NCI-H82 treated with DMSO at 0.1 percent for 48 hours (cell line): ENCODE measurements at regions not wholly inside any gene's neighbourhood (a gene's known extent, or its start where the extent isn't known, plus 50 kb on each side); places are given as distances from the start of the nearest gene placed in this dataset.
"Not testable (repeated sequence)": the region's sequence is repeated elsewhere in the genome, so short reads cannot be mapped to it uniquely, and the experiment has no call there.

ENCODE experiments used
- DNase-seq: peaks from one replicate; lab custom pipeline; 2025; ENCODE audit not compliant: unreplicated experiment; lab: John Stamatoyannopoulos, UW

DNA sequence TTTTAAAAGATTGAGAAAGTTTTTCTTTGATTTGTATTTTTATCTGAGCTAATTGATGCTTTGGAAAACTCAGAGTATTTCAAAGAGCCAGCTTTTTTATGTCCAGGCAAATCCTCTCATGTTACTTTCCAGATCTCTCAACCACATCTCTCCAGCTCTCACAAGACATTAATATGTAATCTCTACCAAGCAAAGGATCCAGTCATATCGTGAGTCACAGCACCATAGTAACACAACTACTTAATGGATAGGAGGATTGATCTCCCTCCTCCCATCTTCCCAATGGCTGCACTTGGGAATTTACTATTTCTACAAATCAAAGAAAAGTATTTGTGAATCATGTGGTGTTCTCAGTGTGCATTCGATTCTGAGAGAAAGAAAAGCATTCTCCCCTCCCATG is 63.3 kb downstream of the POU4F1 start:
- DNase-seq, result no peak

DNA sequence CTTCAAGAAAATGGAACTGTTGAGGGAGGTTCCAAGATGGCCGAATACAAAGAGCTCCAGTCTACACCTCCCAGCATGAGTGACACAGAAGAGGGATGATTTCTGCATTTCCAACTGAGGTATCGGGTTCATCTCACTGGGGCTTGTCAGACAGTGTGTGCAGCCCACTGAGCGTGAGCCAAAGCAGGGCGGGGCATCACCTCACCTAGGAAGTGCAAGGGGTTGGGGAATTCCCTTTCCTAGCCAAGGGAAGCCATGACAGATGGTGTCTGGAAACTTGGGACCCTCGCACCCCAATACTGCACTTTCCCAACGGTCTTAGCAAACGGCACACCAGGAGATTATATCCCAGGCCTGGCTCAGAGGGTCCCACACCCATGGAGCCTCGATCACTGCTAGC is 77.3 kb downstream of the POU4F1 start:
- not testable (repeated sequence) for DNase-seq

DNA sequence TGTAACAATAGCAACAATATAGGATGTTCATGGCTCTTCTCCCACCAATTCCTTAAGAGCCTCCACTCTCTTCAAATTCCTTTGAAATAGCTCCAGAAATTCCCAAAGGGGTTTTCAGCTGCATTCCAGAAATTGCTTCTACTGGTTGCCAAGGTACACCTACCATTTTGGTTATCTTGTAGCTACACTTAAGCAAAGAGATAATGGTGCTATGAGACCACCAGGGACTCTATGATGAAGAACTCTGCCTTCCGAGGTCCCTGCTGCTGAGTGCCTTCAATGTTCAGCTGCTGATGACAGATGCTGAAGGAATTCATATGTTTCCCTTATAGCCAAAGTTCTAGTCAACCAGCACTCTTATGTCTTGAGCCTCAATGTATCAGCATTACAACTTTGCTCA is 78.4 kb downstream of the POU4F1 start:
- DNase-seq, result no peak

DNA sequence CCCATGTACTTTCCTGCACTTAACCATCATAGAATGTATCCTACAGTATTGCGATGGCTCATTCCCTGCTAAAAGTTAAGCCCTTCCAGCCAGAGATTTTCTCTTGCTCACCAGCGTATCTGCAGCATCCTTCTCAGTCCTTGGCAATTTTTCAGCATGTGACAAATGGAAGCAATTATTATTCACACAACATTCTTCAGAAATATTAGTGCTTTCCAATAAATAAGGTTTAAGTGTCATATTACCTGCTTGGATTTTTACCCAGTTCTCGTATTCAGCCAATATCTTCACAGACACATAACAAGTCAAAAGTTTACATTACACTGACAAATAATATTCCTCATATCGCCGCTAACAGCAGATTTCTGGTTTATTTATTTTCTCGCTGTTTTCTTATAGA is 82.3 kb downstream of the POU4F1 start:
- no peak for DNase-seq

DNA sequence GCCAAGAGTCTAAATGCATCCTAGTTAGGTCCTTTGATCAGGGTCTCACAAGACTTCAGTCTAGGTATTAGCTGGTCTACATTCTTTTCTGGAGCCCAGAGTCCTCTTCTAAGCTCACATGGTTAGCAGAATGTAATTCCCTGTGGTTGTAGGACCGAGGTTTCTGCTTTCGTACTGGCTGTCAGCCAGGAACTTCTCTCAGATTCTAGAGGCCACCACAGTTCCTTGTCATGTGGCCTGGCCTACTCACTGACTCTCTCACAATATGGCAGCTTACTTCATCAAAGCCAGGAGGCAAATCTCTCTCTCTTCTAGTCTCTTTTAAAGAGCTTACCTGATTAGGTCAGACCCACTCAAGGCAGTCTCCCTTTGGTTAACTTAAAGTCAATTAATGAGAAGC is 82.9 kb downstream of the POU4F1 start:
- DNase-seq, result no peak

DNA sequence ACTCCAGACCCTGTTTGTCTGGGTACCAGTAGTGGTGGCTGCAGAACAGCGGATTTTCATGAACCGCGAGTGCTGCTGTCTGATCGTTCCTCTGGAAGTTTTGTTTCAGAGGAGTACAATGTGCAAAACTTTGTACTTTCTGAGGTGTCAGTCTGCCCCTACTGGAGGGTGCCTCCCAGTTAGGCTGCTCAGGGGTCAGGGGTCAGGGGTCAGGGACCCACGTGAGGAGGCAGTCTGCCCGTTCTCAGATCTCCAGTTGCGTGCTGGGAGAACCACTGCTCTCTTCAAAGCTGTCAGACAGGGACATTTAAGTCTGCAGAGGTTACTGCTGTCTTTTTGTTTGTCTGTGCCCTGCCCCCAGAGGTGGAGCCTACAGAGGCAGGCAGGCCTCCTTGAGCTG is 84.9 kb downstream of the POU4F1 start:
- DNase-seq, result not testable (repeated sequence)

DNA sequence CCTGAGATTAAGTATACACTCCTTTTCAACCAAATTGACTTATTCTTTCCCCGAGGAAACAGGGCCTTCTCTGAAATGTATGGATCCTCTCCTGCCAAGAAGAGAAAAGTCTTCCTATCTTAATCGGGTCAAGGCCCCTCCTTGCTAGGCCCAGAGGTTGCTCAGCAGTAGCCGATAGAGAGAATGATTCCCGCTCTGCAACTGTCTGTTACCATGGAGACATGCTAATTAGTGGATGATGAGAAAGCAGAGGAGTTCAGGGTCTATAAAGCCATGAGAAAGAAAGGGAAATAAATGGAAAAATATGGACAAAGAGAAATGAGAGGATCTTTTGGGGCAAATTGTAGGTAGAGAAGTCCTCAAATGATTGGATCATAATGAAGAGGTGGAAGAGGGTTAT is 103.5 kb downstream of the POU4F1 start:
- no peak for DNase-seq

DNA sequence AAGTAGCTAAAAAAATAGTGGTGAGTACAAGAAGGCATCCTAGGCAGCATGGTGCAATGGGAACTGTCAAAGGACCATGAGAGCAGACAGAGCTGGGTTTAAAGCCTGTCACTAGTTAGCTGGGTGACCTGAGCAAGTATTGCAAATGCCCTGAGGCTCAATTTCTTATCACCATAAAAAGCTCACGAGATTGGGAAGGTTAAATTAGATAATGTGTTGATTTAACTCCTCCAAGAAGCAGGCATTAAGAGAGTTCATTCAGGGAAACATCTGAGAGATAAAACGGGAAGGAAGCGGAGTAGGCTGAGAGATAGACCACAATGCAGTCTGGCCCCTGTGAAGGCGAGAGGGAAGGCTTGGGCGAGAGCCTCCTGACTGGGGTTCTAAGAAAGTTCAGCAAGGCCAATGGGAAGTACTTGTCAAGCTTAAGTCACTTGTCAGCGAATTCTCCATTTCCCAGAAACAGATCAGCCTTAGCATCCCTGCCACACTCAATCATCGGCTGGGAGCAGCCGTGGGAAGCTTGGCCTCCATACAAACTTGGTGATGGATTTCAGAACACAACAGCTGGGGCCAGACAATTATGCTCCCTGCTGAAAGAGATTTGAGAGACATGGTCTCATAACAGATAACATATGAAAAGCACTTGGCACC is 105.5 kb downstream of the POU4F1 start:
- no peak for DNase-seq

DNA sequence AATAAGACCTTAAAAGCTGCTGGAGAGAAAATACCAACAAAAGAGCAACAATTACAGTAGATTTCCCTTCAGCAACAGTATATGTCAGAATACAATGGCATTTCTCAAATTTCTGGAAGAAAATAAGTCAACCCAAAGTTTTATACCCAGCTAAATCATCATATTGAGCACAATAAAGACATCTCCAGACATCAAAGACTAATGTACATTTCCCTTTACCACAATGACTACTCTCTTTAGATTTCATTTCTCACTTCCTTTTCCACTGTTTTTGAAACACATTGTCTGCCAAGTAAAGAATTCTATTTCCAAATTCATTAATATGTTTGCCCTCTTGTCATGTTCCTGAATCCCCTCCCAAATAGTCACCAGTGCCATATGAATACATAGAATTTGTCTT is 111.4 kb downstream of the POU4F1 start:
- no peak for DNase-seq

DNA sequence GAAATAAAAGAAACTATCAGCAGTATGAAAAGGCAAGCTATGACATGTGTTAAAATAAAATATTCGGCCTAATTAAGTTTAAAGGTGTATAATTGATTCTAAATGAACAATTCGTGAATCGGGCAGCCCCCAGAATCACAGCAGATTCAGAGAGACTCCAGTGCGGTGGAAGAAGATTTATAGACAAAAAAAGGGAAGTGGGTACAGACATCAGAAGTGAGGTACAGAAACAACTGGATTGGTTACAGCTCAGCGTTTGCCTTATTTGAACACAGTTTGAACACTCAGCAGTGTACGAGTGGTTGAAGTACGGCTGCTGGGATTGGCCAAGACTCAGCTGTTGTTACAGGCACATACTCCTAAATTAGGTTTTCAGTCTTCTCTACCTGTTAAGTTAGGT is 113.1 kb downstream of the POU4F1 start:
- DNase-seq, result not testable (repeated sequence)

DNA sequence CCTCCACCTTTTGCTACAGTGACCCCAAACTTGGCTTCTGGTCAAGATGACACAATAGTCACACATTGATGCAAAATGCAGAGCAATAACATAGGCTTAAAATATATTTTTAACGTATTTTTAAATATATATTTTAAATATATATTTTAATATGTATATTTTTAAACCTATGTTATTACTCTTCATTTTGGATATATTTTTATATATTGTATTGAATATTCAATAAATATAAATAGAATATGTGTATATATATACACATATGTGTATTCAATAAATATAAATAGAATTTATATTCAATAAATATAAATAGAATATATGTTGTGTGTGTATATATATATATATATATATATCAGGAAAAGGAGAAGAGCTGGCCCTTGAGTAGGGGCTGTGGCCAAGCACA is 115.6 kb downstream of the POU4F1 start:
- DNase-seq, result no peak

DNA sequence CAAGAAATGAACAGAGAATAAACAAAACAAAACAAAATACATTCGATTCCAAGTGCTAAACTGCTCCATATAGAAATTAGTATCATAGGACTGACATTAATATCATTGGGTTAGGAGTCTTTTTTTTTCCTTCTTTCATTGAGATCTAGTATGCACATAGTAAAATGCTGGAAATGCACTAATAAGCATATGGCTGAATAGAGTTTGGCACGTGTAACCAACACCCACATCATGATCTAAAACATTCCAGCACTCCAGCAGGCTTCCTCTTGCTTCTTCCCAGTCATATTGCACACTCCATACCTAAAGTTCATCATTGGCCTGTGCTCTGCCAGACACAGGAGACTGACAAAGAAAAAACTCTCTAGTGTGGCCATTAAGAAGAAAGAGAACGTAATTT is 117.5 kb downstream of the POU4F1 start:
- no peak for DNase-seq

DNA sequence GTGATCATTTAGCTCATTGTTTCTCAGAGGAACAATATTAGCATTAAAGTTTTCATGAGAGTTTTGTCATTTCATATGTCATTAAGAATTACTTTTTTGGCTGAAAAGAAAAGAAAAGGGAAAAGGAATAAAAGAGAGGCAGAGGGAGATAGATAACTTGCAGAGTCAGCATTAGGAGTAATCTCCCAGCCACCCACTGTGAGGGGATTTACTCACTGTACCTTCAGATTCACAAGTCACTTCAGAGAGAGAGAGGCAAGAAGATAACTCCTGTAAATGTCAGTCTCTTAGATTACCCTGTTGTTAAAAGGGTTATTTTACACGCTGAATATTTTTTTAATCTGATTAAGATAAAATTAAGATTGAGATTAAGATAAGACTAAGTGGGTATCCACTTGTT is 125.2 kb downstream of the POU4F1 start:
- no peak for DNase-seq

DNA sequence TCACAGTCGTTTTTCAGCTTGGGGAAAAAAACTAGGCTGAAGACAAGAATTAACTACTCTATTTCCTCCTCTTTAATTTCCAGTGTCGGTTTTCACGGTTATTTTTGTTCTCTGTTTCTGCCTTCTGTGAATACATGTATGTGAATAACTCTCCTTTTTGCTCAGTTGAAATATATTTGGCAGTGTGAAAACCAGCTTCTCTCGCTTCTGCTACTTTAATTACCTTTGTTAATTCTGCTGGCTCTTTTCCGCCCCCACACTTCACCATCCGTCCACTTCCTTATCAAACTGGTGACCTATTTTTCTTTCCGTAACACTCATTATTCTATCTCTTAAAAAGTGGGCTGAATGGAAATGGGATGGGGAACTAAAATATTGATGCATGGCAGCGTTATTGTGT is 126.4 kb downstream of the POU4F1 start:
- DNase-seq, result no peak

DNA sequence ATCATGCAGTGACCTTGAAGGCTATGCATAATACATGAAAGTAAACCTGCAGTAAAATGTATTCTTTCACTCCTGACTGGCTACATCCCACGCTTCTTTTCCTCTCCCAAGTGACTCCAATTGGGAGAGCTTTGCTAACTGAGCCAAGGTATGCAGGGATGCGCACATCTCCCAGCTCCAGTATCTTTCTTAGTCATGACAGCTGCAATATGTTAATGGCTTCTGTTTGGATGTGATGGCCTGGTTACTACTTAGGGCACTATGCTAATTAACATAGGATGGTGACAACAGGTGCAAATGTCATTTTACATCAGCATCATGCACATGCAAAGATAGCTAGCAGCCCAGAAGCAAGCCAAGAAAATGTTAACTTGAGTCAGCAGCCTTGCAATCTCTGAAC is 134.7 kb downstream of the POU4F1 start:
- DNase-seq, result no peak

DNA sequence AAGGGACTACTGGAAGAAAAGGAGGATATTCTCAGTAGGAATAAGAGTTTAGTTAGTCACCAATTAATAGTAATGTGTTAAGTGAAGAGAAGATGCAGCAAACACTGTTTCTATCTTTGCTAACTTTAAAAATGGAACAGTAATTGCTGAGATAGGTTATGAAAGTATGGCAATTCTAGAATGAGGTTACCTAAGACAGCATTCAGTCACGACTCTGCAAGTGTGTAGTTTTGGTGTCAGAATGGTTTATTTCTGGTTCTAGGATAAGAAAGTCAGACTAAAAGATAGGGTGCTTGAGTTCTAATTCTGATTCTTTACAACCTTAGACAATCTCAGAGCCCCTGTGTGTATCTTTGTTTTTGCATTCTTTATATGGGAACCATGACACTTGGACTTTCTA is 138.1 kb downstream of the POU4F1 start:
- DNase-seq, result no peak

DNA sequence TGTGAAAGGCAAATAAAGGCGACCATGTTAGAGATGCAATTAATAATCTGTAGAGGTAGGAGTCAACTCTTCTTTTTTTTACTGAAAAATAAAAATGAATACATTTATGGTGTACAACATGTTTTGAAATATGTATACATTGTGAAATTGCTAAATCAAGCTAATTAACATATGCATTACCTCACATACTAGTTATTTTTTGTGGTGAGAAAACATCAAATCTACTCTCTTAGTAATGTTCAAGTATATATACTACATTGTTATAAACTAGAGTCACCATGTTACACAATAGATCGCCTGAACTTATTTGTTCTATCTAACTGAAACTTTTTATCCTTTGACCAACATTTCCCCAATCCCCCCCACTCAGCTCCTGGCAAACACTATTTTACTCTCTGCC is 143.2 kb downstream of the POU4F1 start:
- DNase-seq, result no peak

DNA sequence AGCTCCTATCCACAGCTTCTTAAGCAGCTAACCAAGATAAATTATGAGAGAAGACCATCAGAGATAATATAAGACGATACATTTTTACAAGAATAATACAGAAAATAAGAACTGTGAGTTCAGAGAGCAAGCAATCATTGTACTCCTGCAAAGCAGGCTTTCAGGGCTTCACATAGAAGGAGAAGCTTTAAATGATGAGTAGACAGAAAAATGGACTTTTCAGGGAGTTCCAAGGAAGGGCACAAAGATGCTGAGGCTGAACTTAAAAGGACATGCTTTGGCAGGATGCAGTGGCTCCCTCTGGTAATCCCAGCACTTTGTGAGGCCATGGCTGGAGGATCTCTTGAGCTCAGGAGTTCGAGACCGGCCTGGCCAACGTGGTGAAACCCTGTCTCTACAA is 159.5 kb downstream of the POU4F1 start:
- no peak for DNase-seq

DNA sequence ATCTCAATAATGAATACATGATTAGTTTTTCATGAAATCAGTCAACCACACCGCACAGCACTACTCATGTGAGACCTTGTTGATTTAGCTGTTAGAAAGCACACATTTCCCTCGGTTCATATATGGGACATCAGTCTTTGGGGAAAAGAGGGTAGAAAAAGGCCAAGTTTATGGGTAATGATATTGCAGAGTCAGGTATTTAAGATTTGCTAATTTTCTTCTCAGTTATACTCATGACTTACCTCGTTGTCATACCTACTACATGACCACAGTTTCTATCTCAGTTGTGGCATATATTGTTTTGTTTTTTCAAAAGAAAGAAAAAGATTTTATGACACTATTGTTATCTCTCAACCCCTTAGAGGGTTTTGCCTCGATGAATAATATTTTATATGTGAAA is 165.6 kb downstream of the POU4F1 start:
- no peak for DNase-seq

DNA sequence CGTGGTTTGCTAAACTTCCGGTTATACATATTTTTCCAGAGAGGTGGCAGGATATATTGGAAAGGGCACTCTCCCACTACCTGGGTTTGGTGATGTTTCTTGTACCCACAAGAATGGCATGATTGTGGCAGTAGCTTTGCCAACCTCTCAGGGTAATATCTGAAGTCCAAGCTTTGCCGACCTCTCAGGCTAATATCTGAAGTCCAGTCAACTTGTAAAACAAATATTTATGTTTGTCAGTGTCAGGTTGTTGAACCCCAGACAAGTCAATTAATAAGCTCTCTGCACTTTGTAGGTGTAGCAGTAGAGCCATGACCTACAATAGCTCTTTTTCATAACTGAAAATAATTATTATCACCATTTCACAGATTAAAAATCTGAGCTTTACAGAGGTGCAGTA is 167.0 kb downstream of the POU4F1 start:
- no peak for DNase-seq

DNA sequence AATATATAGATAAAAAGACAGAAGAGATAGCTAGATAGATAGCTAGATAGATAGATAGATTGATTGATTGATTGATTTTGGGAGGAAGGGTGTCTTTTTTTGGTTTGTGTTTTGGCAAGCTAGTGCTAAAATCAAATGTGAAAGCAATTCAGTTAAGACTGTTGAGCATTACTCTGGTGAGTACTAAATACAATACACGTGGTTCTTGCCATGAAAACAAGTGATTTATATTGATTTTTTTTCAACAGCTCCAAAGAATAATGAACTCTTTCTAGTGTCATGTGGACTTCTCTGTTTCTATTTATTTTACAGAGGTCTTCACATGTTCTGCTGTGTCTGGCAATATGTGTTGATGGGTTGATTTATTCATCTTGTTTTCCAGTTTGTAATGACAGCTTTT is 172.0 kb downstream of the POU4F1 start:
- no peak for DNase-seq

DNA sequence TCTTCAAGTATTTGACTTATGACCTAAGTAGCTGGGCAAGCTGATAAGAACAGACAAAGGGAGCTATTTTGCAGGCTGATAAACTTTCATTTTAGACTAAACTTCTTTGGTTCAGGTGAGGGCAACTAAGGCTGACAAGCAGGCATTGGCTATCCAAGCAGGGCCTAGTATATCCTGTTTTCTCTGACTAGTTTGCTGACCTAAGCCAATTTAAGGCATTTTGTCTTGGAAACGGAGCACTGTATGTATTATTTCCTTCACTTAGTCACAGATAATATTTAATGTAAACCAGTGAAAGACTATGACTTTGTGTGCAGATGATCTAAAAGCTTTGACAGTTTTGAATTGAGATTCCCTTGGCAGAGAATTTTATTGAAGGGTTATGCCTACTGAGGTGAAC is 172.5 kb downstream of the POU4F1 start:
- no peak for DNase-seq

DNA sequence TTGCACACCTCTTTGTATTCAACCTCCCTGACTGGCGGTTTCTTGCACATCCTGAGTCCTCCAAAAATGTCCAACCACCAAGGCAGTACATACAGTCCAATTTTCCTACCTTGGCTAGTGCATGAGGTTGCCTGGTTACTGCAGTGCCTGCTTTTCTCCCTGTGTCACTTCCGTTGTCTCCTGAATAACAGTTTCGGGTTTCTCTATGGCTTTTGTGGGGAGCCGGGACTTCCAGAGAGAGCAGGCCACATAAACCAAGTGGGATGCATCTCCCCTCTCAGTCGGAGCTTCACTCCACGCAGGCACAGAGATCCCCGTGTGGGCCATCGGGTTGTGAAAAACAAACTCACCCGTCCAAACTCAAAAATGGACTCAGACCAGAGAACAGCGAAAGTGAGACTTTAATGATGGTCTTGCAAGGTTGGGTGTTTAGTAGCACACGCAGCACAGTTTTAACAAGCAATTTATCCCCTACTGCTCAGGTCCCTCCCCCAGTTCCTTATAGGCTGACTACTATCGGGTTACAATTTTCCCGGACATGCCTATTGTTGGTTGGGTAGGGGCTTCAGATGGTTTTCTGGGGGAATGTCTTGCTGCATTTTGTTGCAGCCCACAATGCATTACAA is 173.1 kb downstream of the POU4F1 start:
- no peak for DNase-seq
